Parathyroid adenoma (tissue), 2 donors: ENCODE measurements at regions not wholly inside any gene's neighbourhood (a gene's known extent, or its start where the extent isn't known, plus 50 kb on each side); places are given as distances from the start of the nearest gene placed in this dataset.

Source experiments
- H2AFZ ChIP-seq: fragments of 300-600 bp; sonication (generic); one replicate; pipeline ENCODE4 v1.7.0; 2017; ENCODE audit warnings: antibody characterized with exemption, mild to moderate bottlenecking
- H3K27ac ChIP-seq: fragments of 300-600 bp; sonication (generic); one replicate; pipeline ENCODE4 v1.7.0; 2017
- H3K27me3 ChIP-seq: fragments of 300-600 bp; sonication (generic); one replicate; pipeline ENCODE4 v1.7.0; 2017; ENCODE audit warnings: low read length; ENCODE audit not compliant: control insufficient read depth, insufficient read depth
- H3K36me3 ChIP-seq: fragments of 300-600 bp; sonication (generic); one replicate; pipeline ENCODE4 v1.7.0; 2017; ENCODE audit warnings: low read length; ENCODE audit not compliant: control insufficient read depth, insufficient read depth
- H3K4me1 ChIP-seq: fragments of 300-600 bp; sonication (generic); one replicate; pipeline ENCODE4 v1.7.0; 2017; ENCODE audit warnings: control low read depth
- H3K4me2 ChIP-seq: fragments of 300-600 bp; sonication (generic); one replicate; pipeline ENCODE4 v1.7.0; 2017; ENCODE audit warnings: low read length
- H3K4me3 ChIP-seq: fragments of 300-600 bp; sonication (generic); one replicate; pipeline ENCODE4 v1.7.0; 2017; ENCODE audit warnings: low read depth, low read length
- H3K79me2 ChIP-seq: fragments of 300-600 bp; sonication (generic); one replicate; pipeline ENCODE4 v1.7.0; 2017; ENCODE audit warnings: control low read depth
- H3K9ac ChIP-seq: fragments of 300-600 bp; sonication (generic); one replicate; pipeline ENCODE4 v1.7.0; 2017; ENCODE audit warnings: mild to moderate bottlenecking
- H3K9me3 ChIP-seq: fragments of 300-600 bp; sonication (generic); one replicate; pipeline ENCODE4 v1.7.0; 2017; ENCODE audit warnings: low read length; ENCODE audit not compliant: control insufficient read depth
- TF ChIP-seq, protein P1 (sequence below): fragments of 300-600 bp; sonication (generic); IDR thresholded peaks from one replicate; pipeline ENCODE4 v1.7.0; 2017; ENCODE audit warnings: antibody characterized with exemption, mild to moderate bottlenecking
- donor health status: primary hyperparathyroidism.

DNA sequence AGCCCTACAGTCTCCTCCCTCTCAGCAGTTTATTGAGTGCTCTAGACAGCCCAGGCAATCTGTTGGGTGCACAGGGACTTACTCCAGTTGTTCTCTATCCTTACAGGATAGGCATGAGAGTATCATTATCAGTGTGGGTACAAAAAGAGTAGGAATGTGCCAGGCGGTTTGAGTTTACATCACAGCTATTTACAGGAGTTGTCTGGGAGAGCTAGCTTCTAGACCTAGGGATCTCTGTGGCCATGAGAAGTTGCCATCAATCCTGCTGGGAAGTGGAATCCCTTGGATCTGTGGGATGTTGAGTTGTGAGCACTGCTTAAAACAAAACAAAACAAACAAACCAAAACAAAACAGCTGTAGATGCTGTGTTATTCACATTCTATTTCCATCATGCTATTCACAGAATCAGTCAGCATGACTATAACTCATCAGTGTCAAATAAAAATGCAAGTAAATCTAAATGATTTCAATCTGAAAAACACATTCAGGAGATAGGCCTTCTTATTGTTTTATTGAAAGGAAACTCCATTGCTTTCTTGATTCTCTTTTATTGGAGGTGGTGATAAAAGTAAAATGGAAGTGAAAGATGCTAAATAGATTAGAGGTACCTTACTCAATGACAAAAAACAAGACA is 552.4 kb upstream of the ZNF608 start:
- Histone ChIP-seq H3K36me3 (no peaks in the 10 kb centered on the region), H3K27me3 (no peaks in the 10 kb centered on the region), H3K4me2 (no peak overlapping the region), H3K27ac (no peak overlapping the region), H3K9ac (no peak overlapping the region), H3K4me3 (no peak overlapping the region), H2AFZ (peak overlapping the region; percentile 29), H3K4me1 (peaks cover 12% of the 10 kb centered on the region), H3K79me2 (no peaks in the 10 kb centered on the region), H3K9me3 (no peaks in the 10 kb centered on the region)
- TF ChIP-seq, protein P1, sequence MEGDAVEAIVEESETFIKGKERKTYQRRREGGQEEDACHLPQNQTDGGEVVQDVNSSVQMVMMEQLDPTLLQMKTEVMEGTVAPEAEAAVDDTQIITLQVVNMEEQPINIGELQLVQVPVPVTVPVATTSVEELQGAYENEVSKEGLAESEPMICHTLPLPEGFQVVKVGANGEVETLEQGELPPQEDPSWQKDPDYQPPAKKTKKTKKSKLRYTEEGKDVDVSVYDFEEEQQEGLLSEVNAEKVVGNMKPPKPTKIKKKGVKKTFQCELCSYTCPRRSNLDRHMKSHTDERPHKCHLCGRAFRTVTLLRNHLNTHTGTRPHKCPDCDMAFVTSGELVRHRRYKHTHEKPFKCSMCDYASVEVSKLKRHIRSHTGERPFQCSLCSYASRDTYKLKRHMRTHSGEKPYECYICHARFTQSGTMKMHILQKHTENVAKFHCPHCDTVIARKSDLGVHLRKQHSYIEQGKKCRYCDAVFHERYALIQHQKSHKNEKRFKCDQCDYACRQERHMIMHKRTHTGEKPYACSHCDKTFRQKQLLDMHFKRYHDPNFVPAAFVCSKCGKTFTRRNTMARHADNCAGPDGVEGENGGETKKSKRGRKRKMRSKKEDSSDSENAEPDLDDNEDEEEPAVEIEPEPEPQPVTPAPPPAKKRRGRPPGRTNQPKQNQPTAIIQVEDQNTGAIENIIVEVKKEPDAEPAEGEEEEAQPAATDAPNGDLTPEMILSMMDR = no peak

GRCh38 chr5:125301711-125302110 is 555.3 kb upstream of the ZNF608 start:
- Histone ChIP-seq H3K4me1 (peaks cover 12% of the 10 kb centered on the region), H3K79me2 (no peaks in the 10 kb centered on the region), H2AFZ (no peak overlapping the region), H3K4me2 (no peak overlapping the region), H3K36me3 (no peaks in the 10 kb centered on the region), H3K9me3 (no peaks in the 10 kb centered on the region), H3K27ac (no peak overlapping the region), H3K27me3 (no peaks in the 10 kb centered on the region), H3K4me3 (no peak overlapping the region), H3K9ac (no peak overlapping the region)
- TF ChIP-seq, protein P1 = no peak

GRCh38 chr5:125302577-125302976 is 556.1 kb upstream of the ZNF608 start:
- no peak overlapping the region for H3K27ac ChIP-seq
- H3K9me3 ChIP-seq = no peaks in the 10 kb centered on the region
- H3K27me3 ChIP-seq = no peaks in the 10 kb centered on the region
- no peak overlapping the region for H3K4me3 ChIP-seq
- no peaks in the 10 kb centered on the region for H3K79me2 ChIP-seq
- H3K9ac ChIP-seq = no peak overlapping the region
- H3K36me3 ChIP-seq = no peaks in the 10 kb centered on the region
- H2AFZ ChIP-seq = no peak overlapping the region
- peaks cover 12% of the 10 kb centered on the region for H3K4me1 ChIP-seq
- TF ChIP-seq, protein P1 = no peak
- H3K4me2 ChIP-seq = no peak overlapping the region

DNA sequence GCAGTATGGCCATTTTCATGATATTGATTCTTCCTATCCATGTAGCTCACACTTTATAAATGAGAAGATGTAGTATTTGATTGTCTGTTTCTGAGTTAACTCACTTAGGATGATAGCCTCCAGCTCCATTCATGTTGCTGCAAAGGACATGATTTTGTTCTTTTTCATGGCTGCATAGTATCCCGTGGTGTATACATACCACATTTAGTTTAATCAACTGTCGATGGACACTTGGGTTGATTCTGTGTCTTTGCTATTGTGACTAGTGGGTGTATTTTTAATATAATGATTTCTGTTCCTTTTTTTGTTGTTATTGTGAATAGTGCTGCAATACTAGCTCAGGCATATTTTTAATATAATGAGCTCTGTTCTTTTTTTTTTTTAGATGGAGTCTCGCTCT is 560.3 kb upstream of the ZNF608 start:
- TF ChIP-seq, protein P1 = no peak
- Histone ChIP-seq H3K36me3 (no peaks in the 10 kb centered on the region), H3K79me2 (no peaks in the 10 kb centered on the region), H3K9ac (no peak overlapping the region), H3K27me3 (no peaks in the 10 kb centered on the region), H3K9me3 (no peaks in the 10 kb centered on the region), H3K4me2 (no peak overlapping the region), H3K27ac (no peak overlapping the region), H2AFZ (no peak overlapping the region), H3K4me1 (no peaks in the 10 kb centered on the region), H3K4me3 (no peak overlapping the region)

DNA sequence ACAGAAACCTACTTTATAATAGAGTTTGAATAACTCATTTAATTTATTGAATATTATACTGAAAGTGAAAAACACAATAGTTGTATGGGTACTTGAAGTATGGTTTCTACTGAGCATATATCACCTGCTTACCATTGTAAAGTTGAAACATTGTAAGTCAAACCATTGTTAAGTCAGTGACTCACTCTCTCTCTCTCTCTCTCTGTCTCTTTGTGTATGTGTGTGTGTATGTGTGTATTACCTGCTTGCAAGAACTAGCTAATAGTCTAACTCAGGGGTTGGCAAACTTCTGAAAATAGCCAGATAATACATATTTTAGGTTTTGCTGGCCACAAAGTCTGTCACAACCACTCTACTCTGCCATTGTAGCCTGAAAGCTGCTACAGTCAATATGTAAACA is 564.3 kb upstream of the ZNF608 start:
- Histone ChIP-seq H3K4me1 (no peaks in the 10 kb centered on the region), H3K27me3 (no peaks in the 10 kb centered on the region), H3K9ac (no peak overlapping the region), H2AFZ (no peak overlapping the region), H3K79me2 (no peaks in the 10 kb centered on the region), H3K9me3 (no peaks in the 10 kb centered on the region), H3K27ac (no peak overlapping the region), H3K36me3 (no peaks in the 10 kb centered on the region), H3K4me3 (no peak overlapping the region), H3K4me2 (no peak overlapping the region)
- TF ChIP-seq, protein P1 = no peak
